ENCODE measurements at regions not wholly inside any gene's neighbourhood (a gene's known extent, or its start where the extent isn't known, plus 50 kb on each side); places are given as distances from the start of the nearest gene placed in this dataset.
"Not testable (repeated sequence)": the region's sequence is repeated elsewhere in the genome, so short reads cannot be mapped to it uniquely, and the experiment has no call there.

DNA sequence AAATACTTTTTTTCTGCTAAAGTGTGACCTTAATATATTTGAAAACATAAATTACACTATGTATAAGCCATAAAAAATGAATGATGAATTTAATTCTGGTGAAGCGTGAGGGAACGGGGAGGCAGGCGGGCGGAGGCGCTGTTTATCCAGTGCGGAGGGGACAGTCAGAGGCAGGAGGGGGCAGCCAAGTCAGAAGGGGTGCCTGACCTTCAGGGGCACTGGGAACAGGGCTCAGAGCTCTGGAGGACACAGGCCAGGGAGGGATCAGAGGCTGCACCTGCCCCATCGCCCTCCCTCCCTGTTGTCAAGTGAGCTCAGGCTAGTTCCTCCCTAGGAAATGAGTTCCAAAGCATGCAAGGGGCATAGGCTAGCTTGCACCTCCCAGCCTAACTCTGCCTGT lies 82.0 kb upstream of the CASZ1 start:
- Histone ChIP-seq H3K36me3 (no peaks in the 10 kb centered on the region), H3K9me3 (no peaks in the 10 kb centered on the region), H3K27me3 (no peaks in the 10 kb centered on the region), H3K27ac (no peak overlapping the region), H3K4me3 (no peak overlapping the region), H3K4me1 (no peaks in the 10 kb centered on the region)
- WGBS, 2 donors, result 85 to 88% methylated on average over 7 of the region's 7 CpGs
- ATAC-seq, result no peak
- FAIRE-seq, result no peak
- peak in 1 of 6 donors; percentile 26 for DNase-seq
- intact Hi-C loops (cut with DNase I), result no loop called here
- TF ChIP-seq, protein P1, sequence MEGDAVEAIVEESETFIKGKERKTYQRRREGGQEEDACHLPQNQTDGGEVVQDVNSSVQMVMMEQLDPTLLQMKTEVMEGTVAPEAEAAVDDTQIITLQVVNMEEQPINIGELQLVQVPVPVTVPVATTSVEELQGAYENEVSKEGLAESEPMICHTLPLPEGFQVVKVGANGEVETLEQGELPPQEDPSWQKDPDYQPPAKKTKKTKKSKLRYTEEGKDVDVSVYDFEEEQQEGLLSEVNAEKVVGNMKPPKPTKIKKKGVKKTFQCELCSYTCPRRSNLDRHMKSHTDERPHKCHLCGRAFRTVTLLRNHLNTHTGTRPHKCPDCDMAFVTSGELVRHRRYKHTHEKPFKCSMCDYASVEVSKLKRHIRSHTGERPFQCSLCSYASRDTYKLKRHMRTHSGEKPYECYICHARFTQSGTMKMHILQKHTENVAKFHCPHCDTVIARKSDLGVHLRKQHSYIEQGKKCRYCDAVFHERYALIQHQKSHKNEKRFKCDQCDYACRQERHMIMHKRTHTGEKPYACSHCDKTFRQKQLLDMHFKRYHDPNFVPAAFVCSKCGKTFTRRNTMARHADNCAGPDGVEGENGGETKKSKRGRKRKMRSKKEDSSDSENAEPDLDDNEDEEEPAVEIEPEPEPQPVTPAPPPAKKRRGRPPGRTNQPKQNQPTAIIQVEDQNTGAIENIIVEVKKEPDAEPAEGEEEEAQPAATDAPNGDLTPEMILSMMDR (IDR thresholded peaks at IDR 0.05), result no peak

DNA sequence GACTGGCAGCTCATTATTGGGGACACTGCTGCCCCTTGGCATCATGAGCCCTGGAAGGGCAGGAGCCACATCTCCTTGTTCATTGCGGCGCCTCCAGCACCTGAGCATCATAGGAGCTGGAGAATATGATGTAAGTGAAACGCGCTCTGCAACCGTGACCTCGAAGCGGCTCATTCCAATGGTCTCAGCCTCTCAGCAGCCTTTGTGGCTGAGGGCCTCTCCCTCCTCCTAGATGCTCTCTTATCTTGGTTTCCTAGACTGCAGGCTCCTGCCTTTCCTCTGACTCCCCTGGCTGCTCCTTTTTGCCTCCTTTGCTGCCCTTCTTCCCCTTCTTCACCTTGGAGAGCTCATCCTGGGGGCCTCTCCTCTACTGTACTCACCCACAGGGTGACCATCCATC lies 83.6 kb upstream of the CASZ1 start:
- no peak overlapping the region for H3K27ac ChIP-seq
- 81 to 92% methylated on average over 7 of the region's 7 CpGs for WGBS, 2 donors
- H3K4me1 ChIP-seq, result no peaks in the 10 kb centered on the region
- no peaks in the 10 kb centered on the region for H3K36me3 ChIP-seq
- H3K27me3 ChIP-seq, result peaks cover 0 to 4% (median 0%) of the 10 kb centered on the region in 4 donors
- no peak overlapping the region for H3K4me3 ChIP-seq
- intact Hi-C loops (cut with DNase I), result no loop called here
- ATAC-seq, result no peak
- no peak for DNase-seq
- TF ChIP-seq, protein P1 (IDR thresholded peaks at IDR 0.05), result no peak
- no peaks in the 10 kb centered on the region for H3K9me3 ChIP-seq
- no peak for FAIRE-seq

DNA sequence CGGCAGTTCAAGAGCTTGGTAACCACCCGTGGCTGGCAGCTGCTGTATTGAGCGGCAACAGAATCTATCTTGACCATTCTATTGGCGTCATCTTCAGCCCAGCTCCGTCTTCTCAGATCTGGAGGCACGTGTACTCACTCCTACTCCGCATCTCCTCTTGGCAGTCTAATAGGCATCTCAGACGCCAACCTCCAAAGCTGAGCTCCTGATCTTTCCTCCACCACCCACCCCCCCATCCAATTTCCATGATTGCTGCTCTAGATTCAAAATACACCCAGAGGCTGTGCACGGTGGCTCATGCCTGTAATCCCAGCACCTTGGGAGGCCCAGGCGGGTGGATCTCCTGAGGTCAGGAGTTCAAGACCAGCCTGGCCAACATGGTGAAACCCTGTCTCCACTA lies 84.6 kb upstream of the CASZ1 start:
- ATAC-seq, result no peak
- TF ChIP-seq, protein P1 (IDR thresholded peaks at IDR 0.05), result no peak
- DNase-seq, result no peak
- WGBS, 2 donors, result 83 to 87% methylated on average over 10 of the region's 10 CpGs
- no peak for FAIRE-seq
- H3K4me3 ChIP-seq, result no peak overlapping the region
- no peaks in the 10 kb centered on the region for H3K4me1 ChIP-seq
- H3K27me3 ChIP-seq, result peaks cover 0 to 4% (median 0%) of the 10 kb centered on the region in 4 donors
- H3K36me3 ChIP-seq, result no peaks in the 10 kb centered on the region
- intact Hi-C loops (cut with DNase I), result no loop called here
- no peak overlapping the region for H3K27ac ChIP-seq
- H3K9me3 ChIP-seq, result no peaks in the 10 kb centered on the region

DNA sequence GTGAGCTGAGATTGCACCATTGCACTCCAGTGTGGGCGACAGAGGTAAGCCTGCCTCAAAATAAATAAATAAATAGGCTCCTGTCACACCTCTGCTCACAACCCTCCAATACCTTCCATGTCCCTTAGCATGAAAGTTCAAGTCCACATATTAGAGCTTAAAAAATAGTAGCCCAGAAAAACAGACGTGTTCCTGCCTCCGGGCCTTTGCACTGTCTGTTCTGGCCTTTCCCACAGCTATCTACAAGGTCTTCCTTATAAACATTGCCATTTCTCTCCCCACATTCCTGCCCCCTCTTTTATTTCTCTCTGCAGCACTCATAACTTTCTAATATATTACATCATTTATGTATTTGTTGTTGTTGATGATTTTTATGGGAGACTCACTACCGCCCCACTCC lies 85.6 kb upstream of the CASZ1 start:
- DNase-seq (no peak), FAIRE-seq (no peak), ATAC-seq (no peak)
- Histone ChIP-seq H3K4me3 (no peak overlapping the region), H3K27me3 (peaks cover 0 to 4% (median 0%) of the 10 kb centered on the region in 4 donors), H3K27ac (no peak overlapping the region), H3K4me1 (no peaks in the 10 kb centered on the region), H3K36me3 (no peaks in the 10 kb centered on the region), H3K9me3 (no peaks in the 10 kb centered on the region)
- intact Hi-C loops (cut with DNase I), result no loop called here
- 90 to 96% methylated on average over 4 of the region's 4 CpGs for WGBS, 2 donors
- TF ChIP-seq, protein P1 (IDR thresholded peaks at IDR 0.05), result no peak

DNA sequence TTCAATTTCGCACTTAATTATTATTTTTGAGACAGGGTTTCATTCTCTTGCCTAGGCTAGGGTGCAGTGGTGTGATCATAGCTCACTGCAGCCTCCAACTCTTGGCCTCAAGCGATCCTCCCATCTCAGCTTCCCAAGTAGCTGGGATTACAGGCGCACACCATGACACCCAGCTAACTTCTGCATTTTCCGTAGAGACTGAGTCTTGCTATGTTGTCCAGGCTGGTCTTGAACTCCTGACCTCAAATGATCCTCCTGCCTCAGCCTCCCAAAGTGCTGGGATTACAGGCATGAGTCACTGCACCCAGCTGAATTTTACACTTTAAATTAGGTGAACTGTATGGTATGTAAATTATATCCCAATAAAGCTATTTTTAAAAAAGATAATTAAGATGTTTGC lies 90.6 kb upstream of the CASZ1 start:
- H3K36me3 ChIP-seq; H3K4me1 ChIP-seq; H3K27ac ChIP-seq; H3K9me3 ChIP-seq; ATAC-seq; H3K27me3 ChIP-seq; intact Hi-C loops (cut with DNase I); DNase-seq; FAIRE-seq; H3K4me3 ChIP-seq: not testable (repeated sequence)
- WGBS, 2 donors, result 90 to 97% methylated on average over 4 of the region's 4 CpGs

DNA sequence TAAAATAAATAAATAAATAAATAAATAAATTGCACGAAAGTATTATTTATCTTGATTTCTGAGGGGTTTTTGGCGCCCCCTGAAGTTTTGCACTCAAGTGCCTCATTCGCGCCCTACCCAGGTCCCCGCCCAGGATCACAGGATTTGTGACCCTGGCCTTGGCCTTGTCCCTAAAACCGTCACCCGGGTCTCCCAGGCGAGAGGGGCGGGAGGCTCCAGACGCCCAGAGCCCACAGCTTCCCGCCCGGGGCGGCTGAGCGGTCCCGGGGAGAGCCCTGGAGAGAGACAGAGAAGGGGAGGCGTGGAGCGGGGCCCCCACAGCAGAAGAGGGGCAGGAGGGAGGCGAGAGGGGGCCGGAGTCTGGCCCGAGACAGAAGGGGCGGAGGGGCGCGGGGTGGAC lies 91.8 kb upstream of the CASZ1 start:
- Histone ChIP-seq H3K36me3 (no peaks in the 10 kb centered on the region), H3K27ac (no peak overlapping the region), H3K4me1 (no peaks in the 10 kb centered on the region), H3K27me3 (peaks cover 0 to 4% (median 0%) of the 10 kb centered on the region in 4 donors), H3K9me3 (no peaks in the 10 kb centered on the region), H3K4me3 (no peak overlapping the region)
- DNase-seq (no peak), FAIRE-seq (no peak), ATAC-seq (no peak)
- intact Hi-C loops (cut with DNase I), result no loop called here
- WGBS, 2 donors, result 19 to 23% methylated on average over 15 to 23 of the region's 23 CpGs
- TF ChIP-seq, protein P1 (IDR thresholded peaks at IDR 0.05), result no peak

Data from pancreas (tissue), 10 donors.